GM12878 (cell line): ENCODE measurements at regions not wholly inside any gene's neighbourhood (a gene's known extent, or its start where the extent isn't known, plus 50 kb on each side); places are given as distances from the start of the nearest gene placed in this dataset.

Experiments
- ATAC-seq: fragments of 200-7000 bp; cut with Tn5 transposase; 3 replicates; pipeline ENCODE4 v1.9.1; 2020; ENCODE audit warnings: mild to moderate bottlenecking, moderate library complexity
- BruUV-seq: library from RNA; stranded (reverse); fragments of 400-500 nt; replicated peaks from 2 replicates; lab custom pipeline; 2021; lab: Mats Ljungman, UMichigan
- CTCF ChIA-PET: fragments of 300-600 bp; sonication (Branson Sonifier 250); formaldehyde crosslinking; extraction: SDS; loops from one replicate; lab custom pipeline; 2021; ENCODE audit warnings: inconsistent platforms; lab: Yijun Ruan, JAX
- POLR2A ChIA-PET: fragments of 350-600 bp; formaldehyde crosslinking; extraction: SDS; loops from one replicate; lab custom pipeline; 2021; ENCODE audit warnings: inconsistent platforms; lab: Charles Lee
- RAD21 ChIA-PET: fragments of 300-600 bp; sonication (Branson Sonifier 250); formaldehyde crosslinking; loops from one replicate; lab custom pipeline; 2023; ENCODE audit warnings: antibody characterized with exemption; ENCODE audit not compliant: unreplicated experiment; lab: Charles Lee
- SMC1A ChIA-PET: fragments of 300-600 bp; sonication (Branson Sonifier 250); formaldehyde crosslinking; loops from one replicate; lab custom pipeline; 2023; ENCODE audit not compliant: unreplicated experiment, uncharacterized antibody; lab: Charles Lee
- DNase-seq: peaks from one replicate; pipeline ENCODE4 v3.0.0-alpha.2; 2011; ENCODE audit warnings: low read depth, low spot score
- FAIRE-seq: peaks from 3 replicates; lab custom pipeline; 2011; peaks lifted over from hg19 to GRCh38; lab: Jason Lieb, UNC
- H2AFZ ChIP-seq: 2 replicates; pipeline ENCODE4 v1.6.0; 2011; ENCODE audit warnings: low read depth, low read length, control low read depth; ENCODE audit not compliant: control insufficient read depth
- H3K27ac ChIP-seq: 2 replicates; pipeline ENCODE4 v1.5.1; 2011; ENCODE audit warnings: control low read depth; ENCODE audit not compliant: control insufficient read depth, insufficient read depth
- H3K27me3 ChIP-seq, 2 experiments: replicated peaks in 1 of 2; 2 replicates each; pipeline versions ENCODE4 v1.6.0 to v1.6.1; 2011; ENCODE audit warnings: low read length in 1 of 2; ENCODE audit not compliant: control insufficient read depth in 2 of 2, insufficient read depth in 2 of 2
- H3K36me3 ChIP-seq, 2 experiments: 2 replicates each; pipeline ENCODE4 v1.5.1; 2011; ENCODE audit warnings: low read length in 1 of 2; ENCODE audit not compliant: control insufficient read depth in 2 of 2, insufficient read depth in 2 of 2
- H3K4me1 ChIP-seq: 2 replicates; pipeline ENCODE4 v1.6.1; 2011; ENCODE audit warnings: mild to moderate bottlenecking, low read length, moderate library complexity, mixed read lengths; ENCODE audit not compliant: control insufficient read depth, insufficient read depth
- H3K4me2 ChIP-seq: 2 replicates; pipeline ENCODE4 v1.6.0; 2011; ENCODE audit warnings: control low read depth; ENCODE audit not compliant: control insufficient read depth, insufficient read depth
- H3K4me3 ChIP-seq: fragments of 200-600 bp; sonication (generic); 2 replicates; pipeline ENCODE4 v1.5.1; 2016
- H3K79me2 ChIP-seq: 2 replicates; pipeline ENCODE4 v1.6.0; 2011; ENCODE audit warnings: low read length; ENCODE audit not compliant: control insufficient read depth, insufficient read depth
- H3K9ac ChIP-seq: 2 replicates; pipeline ENCODE4 v1.8.0; 2011; ENCODE audit warnings: low read length, control low read depth, mixed read lengths; ENCODE audit not compliant: control insufficient read depth, insufficient read depth
- H3K9me3 ChIP-seq: replicated peaks from 3 replicates; pipeline ENCODE4 v1.5.1; 2011; ENCODE audit warnings: mild to moderate bottlenecking, low read length; ENCODE audit not compliant: control insufficient read depth, insufficient read depth
- H4K20me1 ChIP-seq: 2 replicates; pipeline ENCODE4 v1.6.0; 2011; ENCODE audit not compliant: control insufficient read depth, insufficient read depth
- EGR1 ChIP-seq, 2 experiments: IDR thresholded peaks; 1 replicate in 1 of 2; 2 replicates in 1 of 2; pipeline ENCODE4 v1.6.1; 2011 to 2012; ENCODE audit warnings: low read depth in 2 of 2, low read length in 2 of 2, borderline replicate concordance in 1 of 2, mild to moderate bottlenecking in 1 of 2, moderate library complexity in 1 of 2
- ESRRA ChIP-seq: IDR thresholded peaks from 2 replicates; pipeline ENCODE4 v1.6.1; 2012; ENCODE audit warnings: mild to moderate bottlenecking, low read length, improper control_type of control experiment
- EZH2 ChIP-seq: IDR thresholded peaks from 2 replicates; pipeline ENCODE4 v1.6.1; 2012; ENCODE audit warnings: low read depth, mild to moderate bottlenecking, control low read depth, inconsistent platforms, low read length, borderline replicate concordance; ENCODE audit not compliant: control insufficient read depth
- MTA3 ChIP-seq: IDR thresholded peaks from 2 replicates; pipeline ENCODE4 v1.6.1; 2012; ENCODE audit warnings: low read length, inconsistent platforms, borderline replicate concordance
- POLR2AphosphoS2 ChIP-seq: IDR thresholded peaks from 2 replicates; pipeline ENCODE4 v1.6.1; 2011; ENCODE audit warnings: low read depth, mild to moderate bottlenecking, low read length, improper control_type of control experiment, moderate library complexity
- TCF3 ChIP-seq: IDR thresholded peaks from 2 replicates; pipeline ENCODE4 v1.6.1; 2012; ENCODE audit warnings: low read depth, mild to moderate bottlenecking, low read length, borderline replicate concordance; ENCODE audit not compliant: insufficient read depth
- ZNF217 ChIP-seq: fragments of 450-650 bp; IDR thresholded peaks from 2 replicates; pipeline ENCODE4 v1.6.1; 2017; ENCODE audit warnings: antibody characterized with exemption, mild to moderate bottlenecking
- WGBS: methylation state at CpG from one replicate; pipeline ENCODE4 v1.1.6; 2016; ENCODE audit warnings: low lambda C conversion rate; ENCODE audit not compliant: insufficient replicate concordance, insufficient coverage; ENCODE audit errors: missing lambda C conversion rate; 5-methylcytosine and 5-hydroxymethylcytosine counted together
- in situ Hi-C: fragments of 300-500 bp; cut with MboI; formaldehyde crosslinking; loops from 9 replicates; pipeline ENCODE4 v1.14.3; 2018; ENCODE audit warnings: mixed read lengths
- intact Hi-C: fragments of 100-400 bp; cut with micrococcal nuclease; formaldehyde crosslinking; loops from one replicate; pipeline ENCODE4 v1.14.2; 2022; ENCODE audit not compliant: unreplicated experiment
- TF ChIP-seq, protein P1 (sequence below): IDR thresholded peaks from 2 replicates; pipeline ENCODE4 v1.6.1; 2011; ENCODE audit warnings: borderline replicate concordance, low read depth, mild to moderate bottlenecking, moderate library complexity, mixed read lengths, low read length; ENCODE audit not compliant: insufficient read depth; ENCODE audit errors: extremely low read length
- TF ChIP-seq, protein P2 (sequence below): IDR thresholded peaks from 2 replicates; pipeline ENCODE4 v1.6.1; 2011; ENCODE audit warnings: mild to moderate bottlenecking, low read depth, low read length, moderate library complexity; ENCODE audit not compliant: insufficient replicate concordance
- TF ChIP-seq, protein P3 (sequence below): IDR thresholded peaks from 2 replicates; pipeline ENCODE4 v1.6.1; 2011; ENCODE audit warnings: low read depth, low read length, improper control_type of control experiment, borderline replicate concordance
- TF ChIP-seq, protein P4 (sequence below): IDR thresholded peaks from 2 replicates; pipeline ENCODE4 v1.6.1; 2012; ENCODE audit warnings: improper control_type of control experiment, low read depth, low read length; ENCODE audit not compliant: insufficient replicate concordance

DNA sequence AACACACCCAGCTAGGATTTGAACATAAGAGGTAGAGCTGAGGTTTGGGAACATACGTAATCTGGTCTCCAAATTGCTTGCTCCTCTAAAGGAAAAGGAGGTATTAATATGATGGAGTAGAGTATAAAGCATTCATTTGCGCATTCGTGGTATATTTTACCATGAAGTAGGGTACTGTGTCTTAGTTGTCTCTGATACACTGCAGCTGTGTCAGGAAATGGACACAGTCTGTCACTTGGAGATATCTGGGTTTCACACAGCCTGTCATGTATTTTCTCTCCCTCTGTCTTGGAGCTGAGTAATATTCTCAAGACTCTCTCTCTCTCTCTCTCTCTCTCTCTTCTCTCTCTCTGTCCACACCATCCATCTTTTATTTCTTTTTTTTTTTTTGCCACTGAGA, 274.8 kb upstream of the UGT8 start (continued):
- TF ChIP-seq EZH2 = no peak
- TF ChIP-seq, protein P1, sequence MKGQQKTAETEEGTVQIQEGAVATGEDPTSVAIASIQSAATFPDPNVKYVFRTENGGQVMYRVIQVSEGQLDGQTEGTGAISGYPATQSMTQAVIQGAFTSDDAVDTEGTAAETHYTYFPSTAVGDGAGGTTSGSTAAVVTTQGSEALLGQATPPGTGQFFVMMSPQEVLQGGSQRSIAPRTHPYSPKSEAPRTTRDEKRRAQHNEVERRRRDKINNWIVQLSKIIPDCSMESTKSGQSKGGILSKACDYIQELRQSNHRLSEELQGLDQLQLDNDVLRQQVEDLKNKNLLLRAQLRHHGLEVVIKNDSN = no peak
- TF ChIP-seq ESRRA = no peak
- TF ChIP-seq, all 136 proteins: peak for 0

DNA sequence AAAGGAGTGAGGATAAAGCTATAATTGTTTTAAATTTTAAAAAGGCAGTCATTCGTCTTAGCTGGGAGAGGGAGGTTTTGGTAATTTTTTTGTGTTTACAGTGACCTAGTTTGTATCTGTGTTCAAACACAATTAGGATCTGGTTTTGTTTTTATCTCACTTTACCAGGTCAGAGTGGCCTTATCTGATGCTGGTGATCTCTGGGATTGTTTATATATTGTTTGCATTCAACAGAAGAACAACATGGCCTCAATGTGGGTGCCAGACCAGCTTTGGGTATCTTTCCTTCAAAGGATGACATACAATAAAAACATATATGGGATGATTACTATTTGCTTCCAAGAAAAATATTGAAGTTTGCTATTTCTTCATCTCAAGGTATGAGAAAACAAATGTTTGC, 272.2 kb upstream of the UGT8 start:
- Histone ChIP-seq H2AFZ (no peak overlapping the region), H3K79me2 (no peaks in the 10 kb centered on the region), H3K9me3 (no peaks in the 10 kb centered on the region), H3K9ac (no peak overlapping the region), H3K27ac (no peak overlapping the region), H3K4me2 (no peak overlapping the region), H3K4me1 (no peaks in the 10 kb centered on the region), H3K27me3 (no peaks in the 10 kb centered on the region), H3K4me3 (no peak overlapping the region), H3K36me3 (no peaks in the 10 kb centered on the region), H4K20me1 (no peaks in the 10 kb centered on the region)
- BruUV-seq = no TSS peak
- ChIA-PET POLR2A (no interaction called here), RAD21 (no interaction called here), CTCF (interaction anchor here (1.0 kb wide), 1 partner anchor 52 kb away, joined by 3 read pairs; no protein-coding TSS in a partner anchor), SMC1A (interaction anchor here (1.2 kb wide), 1 partner anchor 45 kb away, joined by 3 read pairs; no protein-coding TSS in a partner anchor)
- ATAC-seq (no peak), FAIRE-seq (no peak), DNase-seq (no peak)
- intact Hi-C loops (no loop called here), in situ Hi-C loops (no loop called here)
- WGBS = 0% methylated on average over 1 of the region's 1 CpG
- TF ChIP-seq MTA3 (no peak), TCF3 (no peak), ZNF217 (no peak), POLR2AphosphoS2 (no peak), ESRRA (no peak), EGR1 (IDR thresholded peaks at IDR 0.05; ENCODE audit: borderline replicate concordance in 1 of 2, low read depth in 2 of 2, low read length in 2 of 2) (no peak)
- TF ChIP-seq, protein P2, sequence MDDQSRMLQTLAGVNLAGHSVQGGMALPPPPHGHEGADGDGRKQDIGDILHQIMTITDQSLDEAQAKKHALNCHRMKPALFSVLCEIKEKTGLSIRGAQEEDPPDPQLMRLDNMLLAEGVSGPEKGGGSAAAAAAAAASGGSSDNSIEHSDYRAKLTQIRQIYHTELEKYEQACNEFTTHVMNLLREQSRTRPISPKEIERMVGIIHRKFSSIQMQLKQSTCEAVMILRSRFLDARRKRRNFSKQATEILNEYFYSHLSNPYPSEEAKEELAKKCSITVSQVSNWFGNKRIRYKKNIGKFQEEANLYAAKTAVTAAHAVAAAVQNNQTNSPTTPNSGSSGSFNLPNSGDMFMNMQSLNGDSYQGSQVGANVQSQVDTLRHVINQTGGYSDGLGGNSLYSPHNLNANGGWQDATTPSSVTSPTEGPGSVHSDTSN = no peak
- TF ChIP-seq, protein P3, sequence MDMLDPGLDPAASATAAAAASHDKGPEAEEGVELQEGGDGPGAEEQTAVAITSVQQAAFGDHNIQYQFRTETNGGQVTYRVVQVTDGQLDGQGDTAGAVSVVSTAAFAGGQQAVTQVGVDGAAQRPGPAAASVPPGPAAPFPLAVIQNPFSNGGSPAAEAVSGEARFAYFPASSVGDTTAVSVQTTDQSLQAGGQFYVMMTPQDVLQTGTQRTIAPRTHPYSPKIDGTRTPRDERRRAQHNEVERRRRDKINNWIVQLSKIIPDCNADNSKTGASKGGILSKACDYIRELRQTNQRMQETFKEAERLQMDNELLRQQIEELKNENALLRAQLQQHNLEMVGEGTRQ = no peak
- TF ChIP-seq, protein P4, sequence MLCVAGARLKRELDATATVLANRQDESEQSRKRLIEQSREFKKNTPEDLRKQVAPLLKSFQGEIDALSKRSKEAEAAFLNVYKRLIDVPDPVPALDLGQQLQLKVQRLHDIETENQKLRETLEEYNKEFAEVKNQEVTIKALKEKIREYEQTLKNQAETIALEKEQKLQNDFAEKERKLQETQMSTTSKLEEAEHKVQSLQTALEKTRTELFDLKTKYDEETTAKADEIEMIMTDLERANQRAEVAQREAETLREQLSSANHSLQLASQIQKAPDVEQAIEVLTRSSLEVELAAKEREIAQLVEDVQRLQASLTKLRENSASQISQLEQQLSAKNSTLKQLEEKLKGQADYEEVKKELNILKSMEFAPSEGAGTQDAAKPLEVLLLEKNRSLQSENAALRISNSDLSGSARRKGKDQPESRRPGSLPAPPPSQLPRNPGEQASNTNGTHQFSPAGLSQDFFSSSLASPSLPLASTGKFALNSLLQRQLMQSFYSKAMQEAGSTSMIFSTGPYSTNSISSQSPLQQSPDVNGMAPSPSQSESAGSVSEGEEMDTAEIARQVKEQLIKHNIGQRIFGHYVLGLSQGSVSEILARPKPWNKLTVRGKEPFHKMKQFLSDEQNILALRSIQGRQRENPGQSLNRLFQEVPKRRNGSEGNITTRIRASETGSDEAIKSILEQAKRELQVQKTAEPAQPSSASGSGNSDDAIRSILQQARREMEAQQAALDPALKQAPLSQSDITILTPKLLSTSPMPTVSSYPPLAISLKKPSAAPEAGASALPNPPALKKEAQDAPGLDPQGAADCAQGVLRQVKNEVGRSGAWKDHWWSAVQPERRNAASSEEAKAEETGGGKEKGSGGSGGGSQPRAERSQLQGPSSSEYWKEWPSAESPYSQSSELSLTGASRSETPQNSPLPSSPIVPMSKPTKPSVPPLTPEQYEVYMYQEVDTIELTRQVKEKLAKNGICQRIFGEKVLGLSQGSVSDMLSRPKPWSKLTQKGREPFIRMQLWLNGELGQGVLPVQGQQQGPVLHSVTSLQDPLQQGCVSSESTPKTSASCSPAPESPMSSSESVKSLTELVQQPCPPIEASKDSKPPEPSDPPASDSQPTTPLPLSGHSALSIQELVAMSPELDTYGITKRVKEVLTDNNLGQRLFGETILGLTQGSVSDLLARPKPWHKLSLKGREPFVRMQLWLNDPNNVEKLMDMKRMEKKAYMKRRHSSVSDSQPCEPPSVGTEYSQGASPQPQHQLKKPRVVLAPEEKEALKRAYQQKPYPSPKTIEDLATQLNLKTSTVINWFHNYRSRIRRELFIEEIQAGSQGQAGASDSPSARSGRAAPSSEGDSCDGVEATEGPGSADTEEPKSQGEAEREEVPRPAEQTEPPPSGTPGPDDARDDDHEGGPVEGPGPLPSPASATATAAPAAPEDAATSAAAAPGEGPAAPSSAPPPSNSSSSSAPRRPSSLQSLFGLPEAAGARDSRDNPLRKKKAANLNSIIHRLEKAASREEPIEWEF = no peak
